Central memory CD8-positive, alpha-beta T cell (primary cell): ENCODE measurements at regions not wholly inside any gene's neighbourhood (a gene's known extent, or its start where the extent isn't known, plus 50 kb on each side); places are given as distances from the start of the nearest gene placed in this dataset.
A peak's percentile ranks its signal among the peaks of the same experiment; 100 is the strongest.
"Not testable (repeated sequence)": the region's sequence is repeated elsewhere in the genome, so short reads cannot be mapped to it uniquely, and the experiment has no call there.

ENCODE experiments used
- ATAC-seq: fragments of 150-1000 bp; cut with Tn5 transposase; replicated peaks from 2 replicates; pipeline ENCODE4 v1.10.0; 2022; ENCODE audit warnings: mild to moderate bottlenecking, moderate FRiP score, moderate number of reproducible peaks; ENCODE audit not compliant: poor library complexity, severe bottlenecking; ENCODE audit errors: extremely low read depth
- DNase-seq, 2 donors: peaks; one replicate each; pipeline ENCODE4 v3.0.0; 2021; ENCODE audit warnings: low spot score in 2 of 2
- H3K27ac Mint-ChIP-seq: one replicate; pipeline ENCODE4 v1.8.0; 2022; ENCODE audit warnings: low read depth, mild to moderate bottlenecking, moderate library complexity, mixed read lengths
- H3K27me3 Mint-ChIP-seq: one replicate; pipeline ENCODE4 v1.8.0; 2022; ENCODE audit warnings: mixed read lengths
- H3K36me3 Mint-ChIP-seq: one replicate; pipeline ENCODE4 v1.8.0; 2022; ENCODE audit warnings: mild to moderate bottlenecking, moderate library complexity, mixed read lengths; ENCODE audit not compliant: insufficient read depth
- H3K4me1 Mint-ChIP-seq: one replicate; pipeline ENCODE4 v1.8.0; 2022; ENCODE audit warnings: mixed read lengths
- H3K4me3 Mint-ChIP-seq: one replicate; pipeline ENCODE4 v1.8.0; 2022; ENCODE audit warnings: mild to moderate bottlenecking, moderate library complexity, mixed read lengths
- H3K9me3 Mint-ChIP-seq: one replicate; pipeline ENCODE4 v1.8.0; 2022; ENCODE audit warnings: mixed read lengths

DNA sequence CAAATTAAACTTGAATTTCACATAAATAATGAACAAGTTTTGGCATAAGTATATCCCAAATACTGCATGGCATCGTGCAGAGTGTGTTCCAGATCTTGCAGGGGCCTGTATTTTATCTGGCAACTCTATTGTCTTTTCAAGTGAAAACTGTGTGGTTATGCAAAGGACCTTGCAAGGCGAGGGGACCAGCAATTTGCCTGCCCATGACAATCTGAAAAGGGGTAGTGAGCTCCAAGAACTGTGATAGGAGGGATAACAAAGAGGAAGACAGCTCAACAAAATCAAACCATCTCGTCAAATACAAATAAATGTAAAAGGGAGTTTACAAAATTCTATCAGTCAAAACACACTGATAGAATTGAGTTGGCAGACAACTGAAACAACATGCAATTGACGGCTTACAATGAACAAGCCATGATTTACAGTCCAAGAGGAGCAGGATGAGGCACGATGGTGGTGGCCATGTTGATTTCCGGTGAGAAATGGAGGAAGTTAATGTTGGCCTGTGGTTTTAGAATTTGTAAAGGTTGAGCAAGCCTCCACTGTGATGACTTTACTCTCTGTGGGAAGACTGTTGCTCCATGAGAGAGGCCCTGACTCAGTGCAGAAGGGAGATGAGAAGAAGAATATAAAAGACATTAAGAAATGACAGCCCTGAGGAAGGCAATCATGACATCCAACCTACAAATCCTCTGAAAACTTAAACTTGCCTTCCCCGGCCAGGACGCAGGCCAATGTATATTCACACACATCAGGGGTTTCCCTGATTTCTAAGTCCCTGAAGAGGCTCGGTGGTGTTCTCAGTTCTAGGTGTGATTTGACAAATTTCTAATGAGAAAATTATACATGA, 132.2 kb downstream of the ADSS2 start:
- DNase-seq (peak in 1 of 2 donors; percentile 46), ATAC-seq (peak; percentile 89)
- Mint-ChIP-seq H3K4me1 (peaks cover 55% of the 10 kb centered on the region), H3K4me3 (peak overlapping the region; percentile 72), H3K27me3 (no peaks in the 10 kb centered on the region), H3K9me3 (no peaks in the 10 kb centered on the region), H3K27ac (peak overlapping the region; percentile 81), H3K36me3 (peaks cover 5% of the 10 kb centered on the region)

DNA sequence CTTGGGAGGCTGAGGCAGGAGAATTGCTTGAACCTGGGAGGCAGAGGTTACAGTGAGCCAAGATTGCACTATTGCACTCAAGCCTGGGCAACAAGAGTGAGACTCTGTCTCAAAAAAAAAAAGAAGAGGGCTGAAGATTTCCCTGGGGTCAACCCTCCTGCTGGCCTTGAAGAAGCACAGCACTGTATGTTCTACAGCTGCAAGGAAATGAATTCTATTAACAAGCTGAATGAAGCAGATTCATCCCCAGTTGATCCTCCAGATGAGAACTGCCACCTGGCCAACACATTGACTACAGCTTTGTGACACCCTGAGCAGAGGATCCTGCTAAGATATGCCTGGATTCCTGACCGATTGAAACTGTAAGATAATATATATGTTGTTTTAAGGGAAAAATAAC, 129.5 kb downstream of the ADSS2 start:
- DNase-seq (no peak), ATAC-seq (no peak)
- peaks cover 64% of the 10 kb centered on the region for H3K4me1 Mint-ChIP-seq
- peak overlapping the region; percentile 74 for H3K4me3 Mint-ChIP-seq
- H3K9me3 Mint-ChIP-seq = no peaks in the 10 kb centered on the region
- no peaks in the 10 kb centered on the region for H3K27me3 Mint-ChIP-seq
- H3K27ac Mint-ChIP-seq = peak overlapping the region; percentile 94
- peaks cover 5% of the 10 kb centered on the region for H3K36me3 Mint-ChIP-seq

DNA sequence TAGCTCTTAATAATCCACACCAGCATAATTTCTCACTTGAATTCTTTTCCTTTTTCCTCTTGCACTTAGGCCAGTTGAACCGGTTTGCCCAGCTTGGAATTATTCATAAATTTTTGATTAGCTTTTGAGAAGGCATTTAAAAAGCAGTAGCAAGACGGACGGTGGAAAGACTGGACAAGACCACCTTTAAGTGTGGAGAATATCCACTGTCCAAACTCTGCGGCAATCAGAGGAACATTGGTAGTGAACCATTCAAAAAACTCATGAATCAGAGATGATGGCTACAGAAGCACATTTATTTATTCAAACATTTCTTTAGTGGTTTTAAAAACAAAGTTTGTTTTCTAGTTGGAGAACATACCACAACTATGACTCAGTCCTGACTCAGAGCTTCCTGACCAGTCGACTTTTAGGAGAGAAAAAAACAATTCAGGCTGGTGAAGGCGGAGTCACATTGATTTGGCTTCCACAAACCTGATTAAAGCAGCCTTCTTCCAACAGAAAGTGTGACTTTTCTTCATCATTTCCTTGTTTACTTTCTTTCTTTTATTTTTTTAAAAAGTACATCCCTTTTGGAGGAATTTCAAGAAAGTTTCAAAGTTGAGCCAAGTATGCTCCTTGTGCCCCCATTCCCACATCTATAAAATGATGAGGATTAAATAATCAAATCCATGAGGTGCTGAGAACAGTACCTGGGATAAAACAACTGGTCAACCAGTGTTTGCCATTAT, 128.8 kb downstream of the ADSS2 start:
- Mint-ChIP-seq H3K4me3 (peak overlapping the region; percentile 74), H3K27ac (peak overlapping the region; percentile 94), H3K36me3 (peaks cover 5% of the 10 kb centered on the region), H3K9me3 (no peaks in the 10 kb centered on the region), H3K4me1 (peaks cover 67% of the 10 kb centered on the region), H3K27me3 (no peaks in the 10 kb centered on the region)
- DNase-seq = peak in 1 of 2 donors; percentile 30
- peak; percentile 44 for ATAC-seq

DNA sequence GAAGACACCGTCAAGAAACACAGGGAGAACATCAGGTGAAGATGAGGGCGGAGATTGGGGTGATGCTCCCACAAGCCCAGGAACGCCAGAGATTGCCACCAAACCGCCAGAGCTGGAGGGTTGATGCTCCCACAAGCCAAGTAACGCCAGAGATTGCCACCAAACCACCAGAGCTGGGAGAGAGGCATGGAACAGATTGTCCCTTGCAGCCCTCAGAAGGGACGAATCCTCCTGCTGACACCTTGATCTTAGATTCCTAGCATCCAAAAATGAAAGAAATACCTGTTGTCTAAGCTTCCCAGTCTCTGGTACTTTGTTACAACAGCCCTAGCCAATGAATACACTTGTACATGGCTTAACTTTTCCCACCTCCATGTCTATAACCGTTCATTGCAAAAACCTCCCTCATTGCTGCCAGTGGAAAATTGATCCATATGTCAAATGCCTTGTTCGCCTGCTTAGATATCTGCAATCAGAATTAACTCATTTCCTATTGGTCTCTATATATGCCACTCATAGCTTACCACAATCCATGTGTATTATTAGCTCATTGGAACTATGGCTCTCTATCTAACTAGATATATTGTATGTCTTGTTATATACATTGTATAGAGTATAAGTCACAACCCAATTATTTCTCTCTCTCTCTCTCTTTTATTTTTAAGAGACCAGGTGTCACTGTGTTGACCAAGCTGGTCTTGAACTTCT, 127.4 kb downstream of the ADSS2 start:
- Mint-ChIP-seq H3K9me3 (no peaks in the 10 kb centered on the region), H3K36me3 (peaks cover 5% of the 10 kb centered on the region), H3K4me3 (peak overlapping the region; percentile 74), H3K27me3 (no peaks in the 10 kb centered on the region), H3K4me1 (peaks cover 57% of the 10 kb centered on the region), H3K27ac (peak overlapping the region; percentile 94)
- ATAC-seq (no peak), DNase-seq (no peak)

GRCh38 chr1:244325056-244325758, 126.5 kb downstream of the ADSS2 start:
- Mint-ChIP-seq H3K4me1 (peaks cover 49% of the 10 kb centered on the region), H3K27me3 (no peaks in the 10 kb centered on the region), H3K36me3 (peaks cover 2% of the 10 kb centered on the region), H3K27ac (peak overlapping the region; percentile 94), H3K9me3 (no peaks in the 10 kb centered on the region), H3K4me3 (peak overlapping the region; percentile 74)
- DNase-seq = peak in 1 of 2 donors; percentile 14
- peak; percentile 84 for ATAC-seq

DNA sequence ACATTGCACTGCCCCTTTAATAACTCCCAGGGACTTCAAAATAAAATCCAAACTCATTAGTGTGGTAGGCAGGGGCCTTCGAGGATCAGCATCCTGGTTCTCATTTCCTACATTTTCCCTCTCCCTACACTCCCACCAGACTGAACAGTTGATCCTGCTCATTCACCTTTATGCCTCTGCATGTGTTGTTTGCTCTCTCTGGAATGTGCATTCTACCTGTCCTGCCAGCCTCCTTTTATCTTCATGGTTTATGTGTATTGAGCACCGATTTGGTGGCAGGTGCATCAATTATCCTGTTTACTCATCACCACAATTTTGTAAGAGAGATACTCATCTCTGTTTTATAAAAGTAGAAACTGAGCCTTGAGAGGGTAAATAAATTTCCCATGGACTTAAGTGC, 125.0 kb downstream of the ADSS2 start:
- Mint-ChIP-seq H3K4me3 (no peak overlapping the region), H3K36me3 (peaks cover 2% of the 10 kb centered on the region), H3K9me3 (no peaks in the 10 kb centered on the region), H3K27ac (peak overlapping the region; percentile 94), H3K27me3 (no peaks in the 10 kb centered on the region), H3K4me1 (peaks cover 49% of the 10 kb centered on the region)
- DNase-seq (no peak), ATAC-seq (no peak)

DNA sequence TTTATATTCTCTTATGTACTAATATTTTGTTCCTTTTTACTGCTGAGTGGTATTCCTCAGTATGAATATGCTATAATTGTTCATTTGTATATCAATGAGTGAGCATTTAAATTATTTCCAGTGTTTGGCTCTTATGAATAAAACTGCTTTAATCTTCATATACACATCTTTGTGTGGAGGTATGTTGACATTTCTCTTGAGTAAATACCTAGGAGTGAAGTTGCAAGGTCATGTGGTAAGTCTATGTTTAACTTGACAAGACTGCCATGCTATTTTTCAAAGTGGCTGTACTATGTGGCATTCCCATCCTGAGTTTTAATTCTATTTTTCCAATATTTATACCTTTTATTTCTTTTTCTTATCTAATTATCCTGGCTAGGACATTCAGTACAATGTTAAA, 124.2 kb downstream of the ADSS2 start:
- H3K4me1 Mint-ChIP-seq = peaks cover 50% of the 10 kb centered on the region
- H3K27ac Mint-ChIP-seq = peak overlapping the region; percentile 94
- H3K27me3 Mint-ChIP-seq = no peaks in the 10 kb centered on the region
- H3K9me3 Mint-ChIP-seq = no peaks in the 10 kb centered on the region
- no peak overlapping the region for H3K4me3 Mint-ChIP-seq
- ATAC-seq (no peak), DNase-seq (no peak)
- peaks cover under 1% of the 10 kb centered on the region for H3K36me3 Mint-ChIP-seq

DNA sequence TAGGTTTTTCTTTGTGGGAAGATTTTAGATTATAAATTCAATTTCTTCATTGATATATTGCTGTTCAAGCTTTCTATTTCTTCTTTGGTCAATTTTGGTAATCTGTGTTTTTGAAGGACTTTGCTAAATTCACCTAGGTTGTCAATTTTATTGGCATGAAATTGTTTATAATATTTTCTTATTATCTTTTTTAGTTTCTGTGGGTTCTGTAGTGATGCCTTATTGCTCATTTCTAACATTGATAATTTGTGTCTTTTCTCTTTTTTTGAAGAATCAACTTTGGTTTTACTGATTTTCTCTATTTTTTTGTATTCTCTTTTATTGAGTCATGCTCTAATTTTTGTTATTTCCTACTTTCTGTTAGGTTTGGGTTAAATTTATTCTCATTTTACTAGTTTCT, 123.2 kb downstream of the ADSS2 start:
- no peak for ATAC-seq
- Mint-ChIP-seq H3K9me3 (no peaks in the 10 kb centered on the region), H3K4me1 (peaks cover 46% of the 10 kb centered on the region), H3K27ac (no peak overlapping the region), H3K27me3 (peaks cover 8% of the 10 kb centered on the region), H3K4me3 (no peak overlapping the region), H3K36me3 (no peaks in the 10 kb centered on the region)
- DNase-seq = no peak

GRCh38 chr1:244329591-244330317, 122.0 kb downstream of the ADSS2 start:
- Mint-ChIP-seq H3K36me3 (no peaks in the 10 kb centered on the region), H3K4me1 (peaks cover 33% of the 10 kb centered on the region), H3K9me3 (no peaks in the 10 kb centered on the region), H3K27me3 (peaks cover 21% of the 10 kb centered on the region), H3K27ac (no peak overlapping the region), H3K4me3 (no peak overlapping the region)
- DNase-seq (no peak), ATAC-seq (no peak)

DNA sequence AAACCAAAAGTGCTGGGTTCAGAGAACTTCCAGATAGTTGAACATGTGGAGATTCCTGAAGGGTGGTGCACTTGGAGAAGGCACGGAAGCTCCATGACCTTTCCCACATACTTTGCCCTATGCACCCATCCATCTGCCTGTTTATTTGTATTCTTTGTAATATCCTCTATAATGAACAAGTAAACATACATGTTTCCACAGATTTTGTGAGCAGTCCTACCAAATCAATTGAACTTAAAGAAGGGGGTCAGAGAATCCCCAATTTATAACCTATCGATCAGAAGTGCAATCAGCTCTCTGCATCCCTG, 121.4 kb downstream of the ADSS2 start:
- no peak overlapping the region for H3K4me3 Mint-ChIP-seq
- ATAC-seq (no peak), DNase-seq (no peak)
- no peaks in the 10 kb centered on the region for H3K36me3 Mint-ChIP-seq
- H3K27me3 Mint-ChIP-seq = peaks cover 22% of the 10 kb centered on the region
- H3K4me1 Mint-ChIP-seq = peaks cover 28% of the 10 kb centered on the region
- H3K9me3 Mint-ChIP-seq = no peaks in the 10 kb centered on the region
- no peak overlapping the region for H3K27ac Mint-ChIP-seq

DNA sequence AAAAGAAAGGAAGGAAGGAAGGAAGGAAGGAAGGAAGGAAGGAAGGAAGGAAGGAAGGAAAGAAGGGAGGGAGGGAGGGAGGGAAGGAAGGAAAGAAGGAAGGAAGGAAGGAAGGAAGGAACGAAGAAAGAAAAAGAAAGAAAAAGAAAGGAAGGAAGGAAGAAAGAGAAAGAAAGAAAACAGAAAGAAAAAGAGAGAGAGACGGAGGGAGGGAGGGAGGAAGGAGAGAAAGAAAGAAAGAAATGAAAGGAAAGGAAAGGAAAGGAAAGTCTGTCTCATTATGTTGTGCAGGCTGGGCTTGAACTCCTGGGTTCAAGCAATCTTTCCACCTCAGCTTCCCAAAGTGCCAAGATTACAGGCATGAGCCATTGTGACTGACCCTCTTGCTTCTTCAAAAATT, 118.9 kb downstream of the ADSS2 start:
- ATAC-seq, H3K4me3 Mint-ChIP-seq, H3K4me1 Mint-ChIP-seq, DNase-seq, H3K36me3 Mint-ChIP-seq, H3K9me3 Mint-ChIP-seq: not testable (repeated sequence)
- Mint-ChIP-seq H3K27me3 (peaks cover 22% of the 10 kb centered on the region), H3K27ac (peak overlapping the region; percentile 39)

DNA sequence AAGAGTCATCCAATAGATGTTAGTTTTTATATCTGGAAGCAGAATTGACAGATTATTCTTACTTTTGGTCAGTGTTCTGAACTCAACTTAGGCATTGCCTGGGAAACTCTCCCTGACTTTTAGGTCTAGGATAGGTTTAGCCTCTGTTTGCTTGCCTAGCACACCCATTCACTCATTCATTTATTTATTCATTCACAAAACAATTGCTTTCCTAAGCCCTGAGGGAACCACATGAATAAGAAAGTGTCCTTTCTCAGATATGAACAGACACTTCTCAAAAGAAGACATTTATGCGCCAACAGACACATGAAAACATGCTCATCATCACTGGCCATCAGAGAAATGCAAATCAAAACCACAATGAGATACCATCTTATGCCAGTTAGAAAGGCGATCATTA, 117.4 kb downstream of the ADSS2 start:
- not testable (repeated sequence) for ATAC-seq, H3K27ac Mint-ChIP-seq, H3K36me3 Mint-ChIP-seq, H3K4me3 Mint-ChIP-seq, H3K4me1 Mint-ChIP-seq, H3K9me3 Mint-ChIP-seq, DNase-seq
- peaks cover 22% of the 10 kb centered on the region for H3K27me3 Mint-ChIP-seq
